H9 (cell line): ENCODE measurements at regions not wholly inside any gene's neighbourhood (a gene's known extent, or its start where the extent isn't known, plus 50 kb on each side); places are given as distances from the start of the nearest gene placed in this dataset.

ENCODE experiments used
- DNase-seq: peaks from one replicate; pipeline ENCODE4 v3.0.0-alpha.2; 2017
- H2AFZ ChIP-seq: one replicate; pipeline ENCODE4 v1.6.1; 2013; ENCODE audit warnings: mild to moderate bottlenecking, low read length, control low read depth, moderate library complexity
- H2AK5ac ChIP-seq: 2 replicates; pipeline ENCODE4 v1.6.1; 2013; ENCODE audit warnings: low read length, control low read depth, mixed read lengths; ENCODE audit not compliant: insufficient read length
- H2BK120ac ChIP-seq: one replicate; pipeline ENCODE4 v1.6.1; 2013; ENCODE audit warnings: low read depth, mild to moderate bottlenecking, low read length, control low read depth, inconsistent platforms; ENCODE audit not compliant: poor library complexity, severe bottlenecking
- H2BK12ac ChIP-seq: 2 replicates; pipeline ENCODE4 v1.6.1; 2013; ENCODE audit warnings: low read length, control low read depth, mixed read lengths, low read depth; ENCODE audit not compliant: insufficient read length
- H2BK15ac ChIP-seq: 2 replicates; pipeline ENCODE4 v1.6.1; 2013; ENCODE audit warnings: low read depth, low read length, control low read depth
- H2BK20ac ChIP-seq: one replicate; pipeline ENCODE4 v1.6.1; 2013; ENCODE audit warnings: low read depth, mild to moderate bottlenecking, low read length, control low read depth, inconsistent platforms; ENCODE audit not compliant: poor library complexity, severe bottlenecking
- H2BK5ac ChIP-seq: 2 replicates; pipeline ENCODE4 v1.6.1; 2013; ENCODE audit warnings: low read length, control low read depth, mixed read lengths; ENCODE audit not compliant: insufficient read length
- H3K14ac ChIP-seq: 2 replicates; pipeline ENCODE4 v1.6.1; 2013; ENCODE audit warnings: low read length, control low read depth; ENCODE audit not compliant: insufficient read depth
- H3K18ac ChIP-seq: 2 replicates; pipeline ENCODE4 v1.6.1; 2013; ENCODE audit warnings: low read depth, mild to moderate bottlenecking, mixed read lengths, low read length, control low read depth; ENCODE audit not compliant: insufficient read length
- H3K23ac ChIP-seq: 2 replicates; pipeline ENCODE4 v1.6.1; 2013; ENCODE audit warnings: low read length, control low read depth, mixed read lengths, low read depth; ENCODE audit not compliant: insufficient read length
- H3K23me2 ChIP-seq: 2 replicates; pipeline ENCODE4 v1.6.1; 2013; ENCODE audit warnings: low read depth, mild to moderate bottlenecking, mixed read lengths, low read length, control low read depth; ENCODE audit not compliant: insufficient read length, poor library complexity, severe bottlenecking
- H3K27ac ChIP-seq: 2 replicates; pipeline ENCODE4 v1.5.1; 2013; ENCODE audit warnings: low read length, control low read depth, mixed read lengths, low read depth; ENCODE audit not compliant: insufficient read length
- H3K27me3 ChIP-seq: 2 replicates; pipeline ENCODE4 v1.6.1; 2013; ENCODE audit warnings: low read length, control low read depth, inconsistent platforms; ENCODE audit not compliant: insufficient read depth
- H3K4ac ChIP-seq: 2 replicates; pipeline ENCODE4 v1.6.1; 2013; ENCODE audit warnings: low read depth, mild to moderate bottlenecking, control low read depth, inconsistent platforms, low read length, moderate library complexity
- H3K4me1 ChIP-seq: 2 replicates; pipeline ENCODE4 v1.6.1; 2013; ENCODE audit warnings: low read length, control low read depth, inconsistent platforms; ENCODE audit not compliant: insufficient read depth
- H3K4me2 ChIP-seq: 2 replicates; pipeline ENCODE4 v1.6.1; 2013; ENCODE audit warnings: low read length, control low read depth, mixed read lengths; ENCODE audit not compliant: insufficient read length, insufficient read depth
- H3K56ac ChIP-seq: 2 replicates; pipeline ENCODE4 v1.6.1; 2013; ENCODE audit warnings: low read depth, mild to moderate bottlenecking, mixed read lengths, low read length, control low read depth; ENCODE audit not compliant: insufficient read length
- H3K79me1 ChIP-seq: 2 replicates; pipeline ENCODE4 v1.6.1; 2013; ENCODE audit warnings: low read depth, mild to moderate bottlenecking, moderate library complexity, low read length, control low read depth, inconsistent platforms; ENCODE audit not compliant: insufficient read depth, poor library complexity, severe bottlenecking
- H3K79me2 ChIP-seq: 2 replicates; pipeline ENCODE4 v1.6.1; 2013; ENCODE audit warnings: low read length, control low read depth, inconsistent platforms; ENCODE audit not compliant: insufficient read depth
- H3K9ac ChIP-seq: 2 replicates; pipeline ENCODE4 v1.6.1; 2013; ENCODE audit warnings: low read length, control low read depth, mixed read lengths; ENCODE audit not compliant: insufficient read length; ENCODE audit errors: extremely low read depth
- H3K9me3 ChIP-seq: one replicate; pipeline ENCODE4 v1.6.1; 2013; ENCODE audit warnings: low read depth, low read length, inconsistent platforms; ENCODE audit not compliant: control insufficient read depth
- H3T11ph ChIP-seq: one replicate; pipeline ENCODE4 v1.6.1; 2013; ENCODE audit warnings: mild to moderate bottlenecking, low read length, control low read depth, inconsistent platforms
- H4K20me1 ChIP-seq: one replicate; pipeline ENCODE4 v1.6.1; 2013; ENCODE audit not compliant: control insufficient read depth, insufficient read length, insufficient read depth
- H4K5ac ChIP-seq: 2 replicates; pipeline ENCODE4 v1.6.1; 2013; ENCODE audit warnings: low read depth, mild to moderate bottlenecking, mixed read lengths, low read length, control low read depth; ENCODE audit not compliant: insufficient read length
- H4K8ac ChIP-seq: replicated peaks from 2 replicates; pipeline ENCODE4 v1.6.1; 2013; ENCODE audit warnings: low read length, control low read depth, mixed read lengths, low read depth; ENCODE audit not compliant: insufficient read length
- H4K91ac ChIP-seq: 2 replicates; pipeline ENCODE4 v1.6.1; 2013; ENCODE audit warnings: low read depth, mild to moderate bottlenecking, moderate library complexity, mixed read lengths, low read length, control low read depth; ENCODE audit not compliant: insufficient read length
- H3K27ac Mint-ChIP-seq, 3 experiments: 2 replicates in 2 of 3; 3 replicates in 1 of 3; pipeline ENCODE4 v1.8.0; 2020 to 2021; ENCODE audit warnings: mixed read lengths in 3 of 3, mild to moderate bottlenecking in 1 of 3, moderate library complexity in 1 of 3
- H3K27me3 Mint-ChIP-seq: 2 replicates; pipeline ENCODE4 v1.8.0; 2021; ENCODE audit warnings: low read depth, mild to moderate bottlenecking, moderate library complexity, mixed read lengths
- H3K36me3 Mint-ChIP-seq, 3 experiments: 2 replicates in 2 of 3; 3 replicates in 1 of 3; pipeline ENCODE4 v1.8.0; 2020 to 2021; ENCODE audit warnings: low read depth in 3 of 3, mixed read lengths in 3 of 3; ENCODE audit not compliant: insufficient read depth in 1 of 3
- H3K4me1 Mint-ChIP-seq, 2 experiments: 2 replicates each; pipeline ENCODE4 v1.8.0; 2020; ENCODE audit warnings: mixed read lengths in 2 of 2
- H3K4me3 Mint-ChIP-seq, 2 experiments: 2 replicates in 1 of 2; 3 replicates in 1 of 2; pipeline ENCODE4 v1.8.0; 2020 to 2021; ENCODE audit warnings: mild to moderate bottlenecking in 2 of 2, mixed read lengths in 2 of 2, moderate library complexity in 1 of 2
- H3K9me3 Mint-ChIP-seq, 2 experiments: 2 replicates in 1 of 2; 3 replicates in 1 of 2; pipeline ENCODE4 v1.8.0; 2020; ENCODE audit warnings: mild to moderate bottlenecking in 2 of 2, mixed read lengths in 2 of 2, moderate library complexity in 1 of 2
- WGBS: extraction: QIAGEN DNeasy Blood & Tissue Kit; methylation state at CpG from one replicate; pipeline ENCODE4 v1.1.7; 2013; ENCODE audit warnings: missing lambda C conversion rate, low lambda C conversion rate, mixed read lengths; ENCODE audit not compliant: insufficient read length; ENCODE audit errors: extremely low coverage; 5-methylcytosine and 5-hydroxymethylcytosine counted together
- TF ChIP-seq, protein P1 (sequence below): fragments of 200-600 bp; sonication (generic); conservative IDR thresholded peaks from 3 replicates; pipeline ENCODE4 v1.8.0; 2021; ENCODE audit warnings: antibody characterized with exemption, mild to moderate bottlenecking

- Histone ChIP-seq H3K27ac (no peak overlapping the region), H2AK5ac (no peak overlapping the region), H2BK12ac (no peak overlapping the region), H3K4me1 (no peaks in the 10 kb centered on the region), H3K79me1 (no peaks in the 10 kb centered on the region), H3K4ac (no peak overlapping the region), H2AFZ (no peak overlapping the region), H4K20me1 (no peaks in the 10 kb centered on the region), H3K27me3 (peaks cover 3% of the 10 kb centered on the region; the same call in 1 of the 2 replicates), H2BK15ac (no peak overlapping the region), H3K18ac (no peak overlapping the region), H4K5ac (no peak overlapping the region), H3K9me3 (no peaks in the 10 kb centered on the region), H4K8ac (no peak overlapping the region), H3K79me2 (no peaks in the 10 kb centered on the region), H3K9ac (no peak overlapping the region), H2BK120ac (no peak overlapping the region), H3K4me2 (no peak overlapping the region), H3K14ac (no peak overlapping the region), H3K23me2 (no peaks in the 10 kb centered on the region), H2BK20ac (no peak overlapping the region), H3K23ac (no peak overlapping the region), H3T11ph (no peak overlapping the region), H4K91ac (no peak overlapping the region), H3K56ac (no peak overlapping the region), H2BK5ac (no peak overlapping the region)
- Mint-ChIP-seq H3K9me3 (peaks cover 10 to 13% of the 10 kb centered on the region in 2 experiments), H3K27me3 (peaks cover 45% of the 10 kb centered on the region), H3K36me3 (peaks cover 0 to 13% (median 4%) of the 10 kb centered on the region in 3 experiments; a peak in 5 of 7 replicates), H3K4me3 (no peak overlapping the region), H3K27ac (no peak overlapping the region), H3K4me1 (peaks cover 15 to 17% of the 10 kb centered on the region in 2 experiments)
- TF ChIP-seq, protein P1, sequence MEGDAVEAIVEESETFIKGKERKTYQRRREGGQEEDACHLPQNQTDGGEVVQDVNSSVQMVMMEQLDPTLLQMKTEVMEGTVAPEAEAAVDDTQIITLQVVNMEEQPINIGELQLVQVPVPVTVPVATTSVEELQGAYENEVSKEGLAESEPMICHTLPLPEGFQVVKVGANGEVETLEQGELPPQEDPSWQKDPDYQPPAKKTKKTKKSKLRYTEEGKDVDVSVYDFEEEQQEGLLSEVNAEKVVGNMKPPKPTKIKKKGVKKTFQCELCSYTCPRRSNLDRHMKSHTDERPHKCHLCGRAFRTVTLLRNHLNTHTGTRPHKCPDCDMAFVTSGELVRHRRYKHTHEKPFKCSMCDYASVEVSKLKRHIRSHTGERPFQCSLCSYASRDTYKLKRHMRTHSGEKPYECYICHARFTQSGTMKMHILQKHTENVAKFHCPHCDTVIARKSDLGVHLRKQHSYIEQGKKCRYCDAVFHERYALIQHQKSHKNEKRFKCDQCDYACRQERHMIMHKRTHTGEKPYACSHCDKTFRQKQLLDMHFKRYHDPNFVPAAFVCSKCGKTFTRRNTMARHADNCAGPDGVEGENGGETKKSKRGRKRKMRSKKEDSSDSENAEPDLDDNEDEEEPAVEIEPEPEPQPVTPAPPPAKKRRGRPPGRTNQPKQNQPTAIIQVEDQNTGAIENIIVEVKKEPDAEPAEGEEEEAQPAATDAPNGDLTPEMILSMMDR = no peak
- WGBS = no CpG with 5 or more reads among the region's 2 CpGs
- no peak for DNase-seq
Observed at GRCh38 chr2:160910681-160911080, 249.5 kb upstream of the TANK start.
